CD4-positive, alpha-beta T cell treated with Interleukin-10 for 1 hour (primary cell): ENCODE measurements at regions not wholly inside any gene's neighbourhood (a gene's known extent, or its start where the extent isn't known, plus 50 kb on each side); places are given as distances from the start of the nearest gene placed in this dataset.

Experiments used
- DNase-seq: peaks from one replicate; pipeline ENCODE4 v3.0.0-alpha.2; 2020

- DNase-seq: no peak
Observed at GRCh38 chr18:73780218-73780617, 367.4 kb downstream of the FBXO15 start.

GRCh38 chr18:73778032-73778359 is 369.6 kb downstream of the FBXO15 start:
- no peak for DNase-seq

DNA sequence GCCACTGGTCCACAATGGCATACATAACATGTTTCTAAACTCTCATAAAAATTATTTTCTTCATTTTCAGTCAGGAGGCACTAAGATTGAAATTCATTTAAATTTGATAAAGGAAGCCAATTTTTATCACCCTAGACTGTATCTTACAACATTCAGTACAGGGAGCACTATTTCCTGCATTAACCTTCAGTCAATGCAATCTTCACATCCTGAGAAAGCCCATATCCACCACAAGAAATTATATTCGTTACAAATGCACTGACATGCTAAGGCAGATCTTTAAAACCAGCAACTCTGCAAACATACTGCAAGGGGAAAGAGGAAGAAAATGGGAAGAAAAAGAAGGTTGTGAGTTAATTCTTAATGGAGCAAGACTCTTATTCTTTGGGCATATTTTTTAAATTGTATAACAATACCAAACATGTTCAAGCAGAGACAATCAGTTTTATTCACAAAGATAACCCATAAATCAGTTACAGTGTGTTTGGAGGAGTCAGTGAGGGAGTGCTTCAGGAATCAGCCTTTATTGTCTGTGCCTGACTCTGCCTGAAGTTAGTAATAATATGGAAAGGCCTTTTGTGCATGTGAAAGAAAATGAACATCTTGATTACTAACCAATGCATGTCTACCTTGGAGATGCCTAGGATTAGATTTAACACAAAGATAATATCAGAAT is 370.1 kb downstream of the FBXO15 start:
- DNase-seq: no peak

GRCh38 chr18:73774811-73775509 is 372.7 kb downstream of the FBXO15 start:
- DNase-seq: no peak

DNA sequence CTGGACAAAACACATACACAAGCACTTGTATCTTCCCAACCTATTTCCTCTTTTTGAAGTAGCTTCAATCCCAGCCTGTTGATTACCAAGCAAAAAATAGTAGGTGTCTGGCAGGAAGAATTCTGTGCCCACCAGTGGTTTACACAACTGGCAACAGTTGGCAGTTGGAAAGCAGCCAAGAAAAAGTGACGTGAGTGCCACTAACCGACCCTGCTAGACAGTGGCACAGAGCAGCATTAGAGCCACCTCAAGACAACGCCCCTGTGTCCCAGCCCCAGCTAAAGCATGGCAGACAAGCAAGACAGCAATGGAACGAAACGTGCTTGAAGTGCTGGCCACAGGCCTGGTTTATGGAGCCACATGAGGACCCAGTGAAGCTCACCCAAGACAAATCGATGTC is 379.6 kb downstream of the FBXO15 start:
- DNase-seq: no peak

DNA sequence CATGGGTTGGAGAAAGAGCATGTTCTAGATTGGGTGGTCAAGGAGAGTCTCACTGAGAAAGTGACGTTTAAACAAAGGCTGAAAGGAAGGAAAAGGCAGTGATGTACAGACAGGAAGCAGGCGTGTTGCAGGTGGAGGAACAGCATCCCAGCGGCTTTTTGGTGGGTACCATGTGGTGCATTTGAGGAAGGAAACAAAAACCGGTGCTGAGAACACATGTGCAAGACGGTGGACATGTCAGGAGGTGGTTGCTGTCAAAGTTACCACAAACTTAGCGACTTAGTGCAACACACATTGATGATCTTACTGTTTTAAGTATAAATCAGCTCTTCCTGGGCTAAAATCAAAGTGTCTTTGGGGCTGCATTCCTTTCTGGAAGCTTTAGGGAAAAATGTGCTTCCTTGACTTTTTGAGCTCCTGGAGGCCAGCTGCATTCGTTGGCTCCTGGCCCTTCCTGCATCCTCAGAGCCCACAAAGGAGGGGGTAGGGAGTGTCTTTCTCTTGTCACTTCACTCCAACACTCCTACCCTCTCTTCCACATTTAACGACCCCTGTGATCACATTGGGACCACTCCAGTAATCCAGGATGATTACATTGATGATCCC is 380.6 kb downstream of the FBXO15 start:
- DNase-seq: no peak

- DNase-seq: no peak
Observed at GRCh38 chr18:73758446-73758845, 389.2 kb downstream of the FBXO15 start.

DNA sequence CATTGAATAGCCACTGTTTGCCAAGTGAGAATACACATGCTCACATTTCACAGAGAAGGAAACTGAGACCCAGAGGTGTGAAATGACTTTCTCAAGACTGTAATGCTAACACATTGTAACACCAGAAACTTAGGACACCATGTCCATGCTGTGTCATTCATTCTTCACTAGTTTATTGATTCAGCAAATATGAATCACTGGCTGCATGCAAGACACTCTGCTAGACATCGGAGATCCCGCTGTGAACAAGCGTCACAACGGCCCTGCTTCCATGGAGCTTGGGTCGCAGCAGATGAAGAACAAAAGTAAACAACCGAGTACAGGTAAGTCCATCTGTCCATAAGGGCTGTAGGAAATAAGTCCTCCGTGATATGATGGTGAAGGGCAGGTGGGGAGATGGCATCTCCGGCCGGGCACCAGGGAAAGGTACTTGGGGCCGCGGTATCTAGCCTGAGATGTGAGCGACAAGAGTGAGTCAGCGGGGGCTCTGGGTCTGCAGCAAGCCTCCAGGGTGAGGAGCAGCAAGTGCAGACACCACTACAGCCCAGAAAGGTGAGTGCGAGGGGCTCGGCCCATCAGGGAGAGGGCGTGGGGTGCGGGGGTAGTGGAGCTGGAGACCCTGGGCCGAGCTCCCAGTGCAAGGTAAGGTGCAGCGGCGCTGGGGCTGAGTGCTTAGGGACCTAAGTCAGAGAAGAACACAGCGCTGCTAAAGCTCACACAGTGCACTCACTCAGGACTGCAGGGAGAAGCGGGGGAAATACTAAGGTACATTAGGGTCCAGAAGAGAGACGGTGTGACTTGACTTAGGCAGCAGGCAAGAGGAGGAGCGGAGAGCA is 391.2 kb downstream of the FBXO15 start:
- DNase-seq: no peak

DNA sequence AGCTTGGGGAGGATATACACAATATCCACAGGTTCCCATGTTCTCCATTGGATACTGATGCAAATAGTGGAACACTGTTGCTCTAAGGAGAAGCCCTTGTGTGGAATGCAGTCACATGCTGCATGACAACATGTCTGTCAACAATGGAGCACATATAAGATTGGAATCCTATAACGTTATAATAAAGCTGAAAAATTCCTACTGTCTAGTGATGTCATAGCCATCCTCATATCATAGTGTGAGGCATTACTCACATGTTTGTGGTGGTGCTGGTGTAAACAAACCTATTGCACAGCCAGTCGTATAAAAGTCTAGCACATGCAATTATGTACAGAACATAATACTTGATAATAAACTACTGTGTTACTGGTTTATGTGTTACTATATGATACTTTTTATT is 394.7 kb downstream of the FBXO15 start:
- no peak for DNase-seq

DNA sequence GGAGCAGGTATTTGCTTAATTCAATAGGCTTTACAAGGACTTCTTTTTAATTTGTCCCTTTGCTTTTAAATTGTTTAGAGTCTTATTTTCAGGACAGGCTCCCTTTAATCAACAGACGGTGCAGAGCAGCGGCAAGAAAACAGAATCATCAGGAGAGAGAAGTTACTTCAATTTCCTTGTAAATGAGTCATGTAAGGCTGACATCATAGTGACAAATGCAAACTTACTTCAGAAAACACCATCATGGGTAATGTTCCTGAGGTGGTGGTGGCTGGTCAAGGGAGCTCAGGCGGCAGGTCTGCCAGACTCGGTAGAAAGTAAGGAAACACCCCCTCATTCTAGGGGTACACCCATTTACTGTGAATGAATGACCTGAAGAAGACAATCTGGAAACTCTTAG is 395.1 kb downstream of the FBXO15 start:
- no peak for DNase-seq

DNA sequence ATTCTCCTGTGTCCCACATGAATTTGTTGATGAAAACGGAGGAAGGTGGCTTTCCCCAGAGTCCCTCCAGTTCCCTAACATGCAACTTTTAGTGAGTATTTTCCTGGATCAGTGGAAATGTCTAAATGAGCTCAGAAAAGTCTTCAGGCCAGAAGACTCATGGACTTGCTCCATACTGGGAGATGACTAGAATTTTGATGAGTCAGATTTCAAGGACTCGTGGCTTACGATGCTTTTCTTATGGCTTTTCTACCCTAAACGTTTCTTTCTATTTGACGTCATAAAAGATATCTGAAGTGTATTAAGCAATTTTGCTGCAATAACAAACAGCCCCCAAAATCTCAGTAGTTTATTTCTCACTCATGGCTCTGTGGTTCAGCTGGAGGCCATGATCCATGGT is 397.6 kb downstream of the FBXO15 start:
- DNase-seq: no peak

DNA sequence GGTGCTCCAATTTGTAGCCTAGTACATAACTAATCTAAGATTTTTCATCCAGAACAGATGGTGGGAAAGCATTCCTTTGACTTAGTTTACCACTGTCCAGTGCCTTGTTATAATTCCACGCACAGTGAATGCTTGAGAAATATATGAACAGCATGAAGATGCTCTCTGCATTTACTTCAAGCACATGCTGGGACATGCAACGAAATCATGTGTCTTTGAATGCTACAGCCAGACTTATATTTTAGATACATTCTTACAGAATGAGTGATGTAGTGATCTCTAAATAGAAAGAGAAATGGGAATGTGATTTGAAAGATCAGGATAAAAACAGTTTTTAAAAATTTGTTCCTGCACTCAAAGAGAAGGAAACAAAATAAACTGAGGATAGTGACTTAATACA is 398.3 kb downstream of the FBXO15 start:
- DNase-seq: no peak

GRCh38 chr18:73748731-73749130 is 398.9 kb downstream of the FBXO15 start:
- no peak for DNase-seq

DNA sequence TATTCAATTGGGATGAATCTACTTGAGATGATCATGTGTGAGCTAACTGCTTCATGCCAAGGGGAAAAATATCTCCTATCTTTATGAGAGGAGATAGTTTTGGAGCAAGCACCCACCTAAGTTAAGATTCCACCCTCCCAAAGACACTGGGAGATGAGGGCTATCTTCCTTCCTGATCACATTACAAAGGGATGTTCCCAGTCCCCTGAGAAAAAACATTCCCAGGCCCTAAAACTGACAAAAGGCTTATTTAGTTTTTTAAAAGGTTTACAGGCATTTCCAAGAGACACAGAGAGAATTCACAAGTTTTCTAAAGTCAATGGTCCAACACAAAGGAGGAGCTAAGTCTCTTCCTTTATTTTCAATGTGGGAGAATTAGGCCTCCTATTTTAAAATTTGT is 401.5 kb downstream of the FBXO15 start:
- no peak for DNase-seq

- no peak for DNase-seq
Observed at GRCh38 chr18:73742957-73743356, 404.7 kb downstream of the FBXO15 start.

GRCh38 chr18:73741946-73742345 is 405.7 kb downstream of the FBXO15 start:
- no peak for DNase-seq

- no peak for DNase-seq
Observed at GRCh38 chr18:73739098-73739497, 408.5 kb downstream of the FBXO15 start.

GRCh38 chr18:73737990-73738389 is 409.6 kb downstream of the FBXO15 start:
- no peak for DNase-seq

GRCh38 chr18:73735836-73736235 is 411.8 kb downstream of the FBXO15 start:
- no peak for DNase-seq

DNA sequence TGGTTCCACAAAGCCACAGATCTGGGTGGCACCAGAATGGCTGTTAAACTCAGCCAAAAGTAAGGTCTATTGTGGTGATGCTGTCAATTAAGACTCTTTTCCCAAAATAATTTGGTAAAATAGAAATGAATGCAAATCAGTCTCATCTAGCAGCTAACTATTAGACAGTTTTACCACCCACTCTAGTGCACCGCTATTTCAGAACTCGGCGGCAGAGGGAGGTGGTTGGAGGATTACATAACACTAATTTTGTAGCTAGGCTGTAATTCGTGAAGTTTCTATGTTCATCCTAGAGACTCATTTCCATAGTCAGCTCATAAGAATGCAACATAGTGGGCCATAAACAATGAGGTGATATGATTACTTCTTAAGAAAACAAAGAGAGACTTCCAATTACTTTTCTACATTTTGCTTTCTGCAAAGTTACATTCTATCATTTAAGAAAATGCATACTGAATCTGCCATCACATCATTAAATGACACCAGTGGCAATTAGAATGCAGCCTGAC is 413.8 kb downstream of the FBXO15 start:
- DNase-seq: no peak

GRCh38 chr18:73733376-73733775 is 414.3 kb downstream of the FBXO15 start:
- no peak for DNase-seq

- no peak for DNase-seq
Observed at GRCh38 chr18:73728657-73729056, 419.0 kb downstream of the FBXO15 start.

DNA sequence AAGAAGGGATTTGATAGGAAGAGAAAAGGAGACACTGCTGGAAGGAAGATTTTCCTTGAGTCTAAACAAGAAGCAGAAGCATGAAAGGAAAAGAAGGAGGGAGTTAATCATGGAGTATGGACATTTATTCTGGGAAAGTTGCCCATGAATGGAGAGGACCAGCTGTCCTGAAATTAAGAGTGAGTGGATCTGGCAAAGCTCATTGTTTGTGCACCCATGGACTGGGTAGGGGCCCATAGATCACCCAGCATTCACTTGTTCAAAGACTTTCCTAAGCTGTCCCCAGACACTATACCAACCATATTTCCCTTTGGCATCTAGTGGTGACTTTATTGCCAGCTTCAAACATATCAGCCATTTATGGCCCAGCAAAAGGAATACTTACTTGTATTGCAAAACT is 422.7 kb downstream of the FBXO15 start:
- DNase-seq: no peak
